ENCODE measurements at regions not wholly inside any gene's neighbourhood (a gene's known extent, or its start where the extent isn't known, plus 50 kb on each side); places are given as distances from the start of the nearest gene placed in this dataset.

DNA sequence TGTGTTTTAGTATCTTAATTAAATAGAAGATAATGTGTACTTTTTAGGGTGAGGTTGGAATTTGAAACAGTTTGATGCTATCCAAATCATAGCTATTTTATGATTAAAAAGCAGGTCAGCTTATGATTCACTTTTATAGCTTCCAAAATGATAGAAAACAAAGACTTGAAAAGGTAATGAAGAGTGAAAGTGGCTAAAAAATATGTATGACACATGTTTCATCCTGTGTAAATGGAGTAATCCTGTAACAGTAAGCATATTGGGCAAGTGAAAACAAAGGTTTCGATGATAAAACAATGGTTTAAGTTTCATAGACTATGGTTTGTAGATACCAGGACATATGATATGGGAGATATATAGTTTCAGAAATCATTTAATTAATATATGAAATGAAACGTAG is 456.2 kb downstream of the PCDH20 start:
- no peak for TF ChIP-seq CTCF (IDR thresholded peaks at IDR 0.05)
- no peak for TF ChIP-seq POLR2A (IDR thresholded peaks at IDR 0.05)

All from Peyer's patch (tissue), 4 donors.